Suprapubic skin (tissue), 4 donors: ENCODE measurements at regions not wholly inside any gene's neighbourhood (a gene's known extent, or its start where the extent isn't known, plus 50 kb on each side); places are given as distances from the start of the nearest gene placed in this dataset.

Experiments used
- CTCF ChIP-seq, 2 donors: fragments of 200-600 bp in 1 of 2; fragments of 450-650 bp in 1 of 2; sonication (generic) in 1 of 2; IDR thresholded peaks; one replicate each; pipeline ENCODE4 v1.5.1; 2016 to 2019; ENCODE audit warnings: antibody characterized with exemption in 2 of 2, mild to moderate bottlenecking in 1 of 2, moderate library complexity in 1 of 2
- POLR2A ChIP-seq, 2 donors: fragments of 450-650 bp; IDR thresholded peaks; one replicate each; pipeline ENCODE4 v1.6.1; 2017; ENCODE audit warnings: antibody characterized with exemption in 2 of 2, mild to moderate bottlenecking in 2 of 2, moderate library complexity in 2 of 2
- POLR2AphosphoS5 ChIP-seq, 3 donors: sonication (generic); formaldehyde crosslinking; IDR thresholded peaks; one replicate each; pipeline ENCODE4 v1.6.1; 2017; ENCODE audit warnings: antibody characterized with exemption in 3 of 3

GRCh38 chr4:185955151-185955770 lies 113.7 kb upstream of the TLR3 start:
- no peak for TF ChIP-seq POLR2A (IDR thresholded peaks at IDR 0.05)
- no peak for TF ChIP-seq CTCF (IDR thresholded peaks at IDR 0.05)
- TF ChIP-seq POLR2AphosphoS5 (IDR thresholded peaks at IDR 0.05) = no peak
